Activated naive CD4-positive, alpha-beta T cell treated with anti-CD3 and anti-CD28 coated beads, Interleukin-2, amount 50 U/mL, for 24 hours (primary cell): ENCODE measurements at regions not wholly inside any gene's neighbourhood (a gene's known extent, or its start where the extent isn't known, plus 50 kb on each side); places are given as distances from the start of the nearest gene placed in this dataset.
"Not testable (repeated sequence)": the region's sequence is repeated elsewhere in the genome, so short reads cannot be mapped to it uniquely, and the experiment has no call there.

Experiments
- H3K27ac Mint-ChIP-seq: one replicate; pipeline ENCODE4 v1.8.0; 2021; ENCODE audit warnings: mild to moderate bottlenecking, mixed read lengths
- H3K27me3 Mint-ChIP-seq: one replicate; pipeline ENCODE4 v1.8.0; 2021; ENCODE audit warnings: mixed read lengths
- H3K36me3 Mint-ChIP-seq: one replicate; pipeline ENCODE4 v1.8.0; 2021; ENCODE audit warnings: mixed read lengths
- H3K4me1 Mint-ChIP-seq: one replicate; pipeline ENCODE4 v1.8.0; 2021; ENCODE audit warnings: mixed read lengths
- H3K4me3 Mint-ChIP-seq: one replicate; pipeline ENCODE4 v1.8.0; 2021; ENCODE audit warnings: mild to moderate bottlenecking, mixed read lengths
- H3K9me3 Mint-ChIP-seq: one replicate; pipeline ENCODE4 v1.8.0; 2021; ENCODE audit warnings: mixed read lengths

- no peaks in the 10 kb centered on the region for H3K4me1 Mint-ChIP-seq
- H3K9me3 Mint-ChIP-seq = peaks cover 10% of the 10 kb centered on the region
- no peaks in the 10 kb centered on the region for H3K27me3 Mint-ChIP-seq
- H3K27ac Mint-ChIP-seq = no peak overlapping the region
- H3K4me3 Mint-ChIP-seq = no peak overlapping the region
- H3K36me3 Mint-ChIP-seq = no peaks in the 10 kb centered on the region
Measured at GRCh38 chr4:43411226-43411625, 518.7 kb downstream of the GRXCR1 start.

- no peak overlapping the region for H3K4me3 Mint-ChIP-seq
- H3K36me3 Mint-ChIP-seq = no peaks in the 10 kb centered on the region
- H3K27me3 Mint-ChIP-seq = no peaks in the 10 kb centered on the region
- H3K4me1 Mint-ChIP-seq = no peaks in the 10 kb centered on the region
- H3K27ac Mint-ChIP-seq = no peak overlapping the region
- peaks cover 4% of the 10 kb centered on the region for H3K9me3 Mint-ChIP-seq
Measured at GRCh38 chr4:43423276-43423675, 530.8 kb downstream of the GRXCR1 start.

GRCh38 chr4:43425206-43425605, 532.7 kb downstream of the GRXCR1 start:
- Mint-ChIP-seq H3K9me3 (no peaks in the 10 kb centered on the region), H3K27ac (no peak overlapping the region), H3K4me1 (no peaks in the 10 kb centered on the region), H3K36me3 (no peaks in the 10 kb centered on the region), H3K27me3 (no peaks in the 10 kb centered on the region), H3K4me3 (no peak overlapping the region)

- Mint-ChIP-seq H3K9me3 (peaks cover 8% of the 10 kb centered on the region), H3K27ac (no peak overlapping the region), H3K27me3 (no peaks in the 10 kb centered on the region), H3K4me1 (no peaks in the 10 kb centered on the region), H3K36me3 (no peaks in the 10 kb centered on the region), H3K4me3 (no peak overlapping the region)
Measured at GRCh38 chr4:43435291-43435690, 542.8 kb downstream of the GRXCR1 start.

- Mint-ChIP-seq H3K27ac (no peak overlapping the region), H3K36me3 (no peaks in the 10 kb centered on the region), H3K4me3 (no peak overlapping the region), H3K9me3 (no peaks in the 10 kb centered on the region), H3K27me3 (no peaks in the 10 kb centered on the region), H3K4me1 (no peaks in the 10 kb centered on the region)
Measured at GRCh38 chr4:43452948-43453347, 560.4 kb downstream of the GRXCR1 start.

GRCh38 chr4:43456383-43456782, 563.9 kb downstream of the GRXCR1 start:
- H3K27ac Mint-ChIP-seq = no peak overlapping the region
- H3K27me3 Mint-ChIP-seq = no peaks in the 10 kb centered on the region

GRCh38 chr4:43457866-43458265, 565.4 kb downstream of the GRXCR1 start:
- Mint-ChIP-seq H3K27ac (no peak overlapping the region), H3K9me3 (no peaks in the 10 kb centered on the region), H3K4me1 (no peaks in the 10 kb centered on the region), H3K36me3 (no peaks in the 10 kb centered on the region), H3K27me3 (no peaks in the 10 kb centered on the region), H3K4me3 (no peak overlapping the region)

More at GRCh38 chr4:43456383-43456782, 563.9 kb downstream of the GRXCR1 start:
- Mint-ChIP-seq H3K4me3 (no peak overlapping the region), H3K4me1 (no peaks in the 10 kb centered on the region), H3K36me3 (no peaks in the 10 kb centered on the region), H3K9me3 (no peaks in the 10 kb centered on the region)

- Mint-ChIP-seq H3K9me3 (no peaks in the 10 kb centered on the region), H3K4me1 (no peaks in the 10 kb centered on the region), H3K27ac (no peak overlapping the region), H3K36me3 (no peaks in the 10 kb centered on the region), H3K4me3 (no peak overlapping the region), H3K27me3 (no peaks in the 10 kb centered on the region)
Measured at GRCh38 chr4:43458293-43458692, 565.8 kb downstream of the GRXCR1 start.

- peaks cover 20% of the 10 kb centered on the region for H3K9me3 Mint-ChIP-seq
- H3K27me3 Mint-ChIP-seq = no peaks in the 10 kb centered on the region
- no peaks in the 10 kb centered on the region for H3K36me3 Mint-ChIP-seq
- no peak overlapping the region for H3K27ac Mint-ChIP-seq
- no peaks in the 10 kb centered on the region for H3K4me1 Mint-ChIP-seq
- no peak overlapping the region for H3K4me3 Mint-ChIP-seq
Measured at GRCh38 chr4:43471950-43472349, 579.4 kb downstream of the GRXCR1 start.

- H3K36me3 Mint-ChIP-seq = no peaks in the 10 kb centered on the region
- no peaks in the 10 kb centered on the region for H3K27me3 Mint-ChIP-seq
- no peak overlapping the region for H3K27ac Mint-ChIP-seq
- no peaks in the 10 kb centered on the region for H3K4me1 Mint-ChIP-seq
- no peaks in the 10 kb centered on the region for H3K9me3 Mint-ChIP-seq
- no peak overlapping the region for H3K4me3 Mint-ChIP-seq
Measured at GRCh38 chr4:43481526-43481925, 589.0 kb downstream of the GRXCR1 start.

- Mint-ChIP-seq H3K27ac (no peak overlapping the region), H3K9me3 (no peaks in the 10 kb centered on the region), H3K4me3 (no peak overlapping the region), H3K36me3 (no peaks in the 10 kb centered on the region), H3K4me1 (no peaks in the 10 kb centered on the region), H3K27me3 (no peaks in the 10 kb centered on the region)
Measured at GRCh38 chr4:43485196-43485595, 592.7 kb downstream of the GRXCR1 start.

GRCh38 chr4:43496188-43496587, 603.7 kb downstream of the GRXCR1 start:
- Mint-ChIP-seq H3K4me3 (no peak overlapping the region), H3K36me3 (no peaks in the 10 kb centered on the region), H3K4me1 (no peaks in the 10 kb centered on the region), H3K9me3 (no peaks in the 10 kb centered on the region), H3K27me3 (no peaks in the 10 kb centered on the region), H3K27ac (no peak overlapping the region)

GRCh38 chr4:43496602-43497001, 604.1 kb downstream of the GRXCR1 start:
- H3K9me3 Mint-ChIP-seq = no peaks in the 10 kb centered on the region
- H3K4me3 Mint-ChIP-seq = no peak overlapping the region
- no peaks in the 10 kb centered on the region for H3K36me3 Mint-ChIP-seq
- H3K4me1 Mint-ChIP-seq = no peaks in the 10 kb centered on the region
- no peaks in the 10 kb centered on the region for H3K27me3 Mint-ChIP-seq
- H3K27ac Mint-ChIP-seq = no peak overlapping the region

- not testable (repeated sequence) for H3K4me3 Mint-ChIP-seq, H3K27me3 Mint-ChIP-seq, H3K27ac Mint-ChIP-seq, H3K36me3 Mint-ChIP-seq, H3K4me1 Mint-ChIP-seq
- H3K9me3 Mint-ChIP-seq = peaks cover 14% of the 10 kb centered on the region
Measured at GRCh38 chr4:43505823-43506222, 613.3 kb downstream of the GRXCR1 start.

GRCh38 chr4:43512253-43512652, 619.7 kb downstream of the GRXCR1 start:
- H3K4me1 Mint-ChIP-seq = no peaks in the 10 kb centered on the region
- H3K9me3 Mint-ChIP-seq = peaks cover 13% of the 10 kb centered on the region
- no peaks in the 10 kb centered on the region for H3K27me3 Mint-ChIP-seq
- no peaks in the 10 kb centered on the region for H3K36me3 Mint-ChIP-seq
- no peak overlapping the region for H3K27ac Mint-ChIP-seq
- no peak overlapping the region for H3K4me3 Mint-ChIP-seq

GRCh38 chr4:43525646-43526045, 633.1 kb downstream of the GRXCR1 start:
- no peak overlapping the region for H3K27ac Mint-ChIP-seq
- no peaks in the 10 kb centered on the region for H3K4me1 Mint-ChIP-seq
- no peaks in the 10 kb centered on the region for H3K27me3 Mint-ChIP-seq
- no peak overlapping the region for H3K4me3 Mint-ChIP-seq
- H3K9me3 Mint-ChIP-seq = no peaks in the 10 kb centered on the region
- H3K36me3 Mint-ChIP-seq = no peaks in the 10 kb centered on the region

- Mint-ChIP-seq H3K4me3 (no peak overlapping the region), H3K36me3 (peaks cover 1% of the 10 kb centered on the region), H3K9me3 (peaks cover 11% of the 10 kb centered on the region), H3K27me3 (no peaks in the 10 kb centered on the region), H3K4me1 (no peaks in the 10 kb centered on the region), H3K27ac (no peak overlapping the region)
Measured at GRCh38 chr4:43547561-43547960, 655.0 kb downstream of the GRXCR1 start.
